Colonic mucosa (tissue), 4 donors: ENCODE measurements at regions not wholly inside any gene's neighbourhood (a gene's known extent, or its start where the extent isn't known, plus 50 kb on each side); places are given as distances from the start of the nearest gene placed in this dataset.

ENCODE experiments used
- DNase-seq: peaks from one replicate; pipeline ENCODE4 v3.0.0-alpha.2; 2020
- H3K27ac ChIP-seq: fragments of 200-600 bp; one replicate; pipeline ENCODE4 v1.8.0; 2021
- H3K27me3 ChIP-seq: fragments of 200-600 bp; one replicate; pipeline ENCODE4 v1.8.0; 2021
- H3K36me3 ChIP-seq: fragments of 200-600 bp; one replicate; pipeline ENCODE4 v1.8.0; 2021
- H3K4me1 ChIP-seq: fragments of 200-600 bp; one replicate; pipeline ENCODE4 v1.8.0; 2021; ENCODE audit warnings: mild to moderate bottlenecking
- H3K4me3 ChIP-seq: fragments of 200-600 bp; one replicate; pipeline ENCODE4 v1.8.0; 2021
- H3K9ac ChIP-seq, 2 donors: one replicate each; pipeline ENCODE4 v1.7.0; 2013; ENCODE audit warnings: control low read depth in 2 of 2, low read depth in 2 of 2, low read length in 2 of 2
- H3K9me3 ChIP-seq: fragments of 200-600 bp; one replicate; pipeline ENCODE4 v1.8.0; 2021
- CTCF ChIP-seq: fragments of 200-600 bp; IDR thresholded peaks from one replicate; pipeline ENCODE4 v1.8.0; 2022; ENCODE audit warnings: antibody characterized with exemption, mild to moderate bottlenecking
- intact Hi-C: fragments of 100-400 bp; cut with DNase I; formaldehyde crosslinking; loops from one replicate; pipeline ENCODE4 v1.14.1; 2022
- donor health status: healthy.
- donor health status: DM: no; HTN: no; CAD: no.
- donor health status: DM: no; HTN: no; CAD: no.

GRCh38 chr7:90081621-90082020, 72.6 kb upstream of the STEAP1 start:
- TF ChIP-seq CTCF = no peak
- DNase-seq = no peak
- H3K9me3 ChIP-seq = no peaks in the 10 kb centered on the region
- H3K27me3 ChIP-seq = no peaks in the 10 kb centered on the region
- H3K4me3 ChIP-seq = no peak overlapping the region
- no peak overlapping the region for H3K27ac ChIP-seq
- no peaks in the 10 kb centered on the region for H3K36me3 ChIP-seq
- no peaks in the 10 kb centered on the region for H3K4me1 ChIP-seq
- H3K9ac ChIP-seq = no peak overlapping the region
- intact Hi-C loops = no loop called here

GRCh38 chr7:90092506-90092905, 61.8 kb upstream of the STEAP1 start:
- H3K4me1 ChIP-seq = no peaks in the 10 kb centered on the region
- no peaks in the 10 kb centered on the region for H3K27me3 ChIP-seq
- intact Hi-C loops = no loop called here
- H3K9me3 ChIP-seq = no peaks in the 10 kb centered on the region
- no peaks in the 10 kb centered on the region for H3K36me3 ChIP-seq
- no peak for DNase-seq
- H3K4me3 ChIP-seq = no peak overlapping the region
- no peak overlapping the region for H3K9ac ChIP-seq
- H3K27ac ChIP-seq = no peak overlapping the region
- TF ChIP-seq CTCF = no peak

- Histone ChIP-seq H3K4me3 (no peak overlapping the region), H3K36me3 (no peaks in the 10 kb centered on the region), H3K4me1 (no peaks in the 10 kb centered on the region), H3K27me3 (no peaks in the 10 kb centered on the region), H3K9me3 (no peaks in the 10 kb centered on the region), H3K27ac (no peak overlapping the region), H3K9ac (no peak overlapping the region)
- no peak for TF ChIP-seq CTCF
- intact Hi-C loops = no loop called here
- DNase-seq = no peak
Observed at GRCh38 chr7:90094030-90094429, 60.2 kb upstream of the STEAP1 start.
